K562 (cell line): ENCODE measurements at regions not wholly inside any gene's neighbourhood (a gene's known extent, or its start where the extent isn't known, plus 50 kb on each side); places are given as distances from the start of the nearest gene placed in this dataset.

ENCODE experiments used
- ATAC-seq: fragments of 200-7000 bp; cut with Tn5 transposase; 3 replicates; pipeline ENCODE4 v1.9.1; 2020; ENCODE audit warnings: moderate library complexity
- BruUV-seq: library from RNA; stranded (reverse); fragments of 400-500 nt; replicated peaks from 2 replicates; lab custom pipeline; 2021; lab: Mats Ljungman, UMichigan
- CTCF ChIA-PET: fragments of 300-600 bp; formaldehyde crosslinking; extraction: SDS; loops from one replicate; lab custom pipeline; 2021; ENCODE audit warnings: low intra/inter-chr PET ratio; lab: Yijun Ruan, JAX
- POLR2A ChIA-PET: fragments of 300-600, 350-650 bp; sonication (Branson Sonifier 250); formaldehyde crosslinking; extraction: SDS; loops from one replicate; lab custom pipeline; 2021; ENCODE audit warnings: antibody characterized with exemption, inconsistent platforms; lab: Yijun Ruan, JAX
- DNase-seq, 4 experiments: peaks; one replicate each; pipeline versions ENCODE4 v3.0.0 to v3.0.0-alpha.2; 2011 to 2018; ENCODE audit warnings: low spot score in 3 of 4, mixed read lengths in 3 of 4; ENCODE audit errors: extremely low read depth in 1 of 4
- FAIRE-seq: peaks from 2 replicates; lab custom pipeline; 2011; peaks lifted over from hg19 to GRCh38; lab: Jason Lieb, UNC
- H2AFZ ChIP-seq: 2 replicates; pipeline ENCODE4 v1.6.0; 2011; ENCODE audit warnings: low read depth, low read length, control low read depth, inconsistent platforms
- H3K27ac ChIP-seq: fragments of 200-600 bp; 3 replicates; pipeline ENCODE4 v1.8.0; 2011; ENCODE audit warnings: low read depth, mild to moderate bottlenecking, control low read depth, inconsistent platforms, low read length, moderate library complexity, mixed read lengths; ENCODE audit errors: extremely low read depth
- H3K27me3 ChIP-seq, 2 experiments: fragments of 300-600 bp in 1 of 2; 2 replicates in 1 of 2; 3 replicates in 1 of 2; pipeline versions ENCODE4 v1.6.0 to v1.8.0; 2011; ENCODE audit warnings: inconsistent platforms in 2 of 2, low read length in 2 of 2, mild to moderate bottlenecking in 1 of 2, mixed read lengths in 1 of 2, moderate library complexity in 1 of 2; ENCODE audit not compliant: control insufficient read depth in 2 of 2, insufficient read depth in 2 of 2
- H3K36me3 ChIP-seq: fragments of 300-600 bp; 3 replicates; pipeline ENCODE4 v1.8.0; 2011; ENCODE audit warnings: mild to moderate bottlenecking, low read length, inconsistent platforms; ENCODE audit not compliant: control insufficient read depth, insufficient read depth
- H3K4me1 ChIP-seq, 2 experiments: fragments of 200-600 bp in 1 of 2; replicated peaks in 1 of 2; 2 replicates in 1 of 2; 3 replicates in 1 of 2; pipeline versions ENCODE4 v1.5.1 to v1.8.0; 2011; ENCODE audit warnings: inconsistent platforms in 2 of 2, low read length in 2 of 2, mild to moderate bottlenecking in 1 of 2, mixed read lengths in 1 of 2, moderate library complexity in 1 of 2; ENCODE audit not compliant: control insufficient read depth in 2 of 2, insufficient read depth in 2 of 2
- H3K4me2 ChIP-seq: 2 replicates; pipeline ENCODE4 v1.6.1; 2011; ENCODE audit warnings: low read length, control low read depth, inconsistent platforms, mixed read lengths; ENCODE audit not compliant: insufficient read depth
- H3K4me3 ChIP-seq: fragments of 200-600 bp; sonication (generic), shearing (Covaris generic); 2 replicates; pipeline ENCODE4 v1.5.1; 2016; ENCODE audit warnings: control low read depth, inconsistent platforms
- H3K79me2 ChIP-seq: fragments of 200-600 bp; 3 replicates; pipeline ENCODE4 v1.8.0; 2011; ENCODE audit warnings: low read length, inconsistent platforms; ENCODE audit not compliant: control insufficient read depth, insufficient read depth
- H3K9ac ChIP-seq, 2 experiments: 2 replicates each; pipeline versions ENCODE4 v1.6.0 to v1.6.1; 2011; ENCODE audit warnings: low read depth in 2 of 2, low read length in 2 of 2, control low read depth in 1 of 2, inconsistent platforms in 1 of 2, mild to moderate bottlenecking in 1 of 2, mixed read lengths in 1 of 2; ENCODE audit not compliant: insufficient read depth in 1 of 2
- H3K9me1 ChIP-seq: one replicate; pipeline ENCODE4 v1.6.0; 2011; ENCODE audit warnings: inconsistent platforms, mild to moderate bottlenecking, low read length, moderate library complexity; ENCODE audit not compliant: control insufficient read depth, insufficient read depth
- H3K9me3 ChIP-seq: replicated peaks from 2 replicates; pipeline ENCODE4 v1.5.1; 2011; ENCODE audit warnings: low read depth, low read length, inconsistent platforms; ENCODE audit not compliant: control insufficient read depth, insufficient read depth
- H4K20me1 ChIP-seq: replicated peaks from 2 replicates; pipeline ENCODE4 v1.6.1; 2011; ENCODE audit warnings: low read length, inconsistent platforms, mixed read lengths; ENCODE audit not compliant: control insufficient read depth, insufficient read depth
- BRF1 ChIP-seq: IDR thresholded peaks from 3 replicates; pipeline ENCODE4 v1.6.1; 2011; ENCODE audit warnings: borderline replicate concordance, mild to moderate bottlenecking; ENCODE audit not compliant: insufficient read length; ENCODE audit errors: extremely low read depth
- CCNT2 ChIP-seq: IDR thresholded peaks from 2 replicates; pipeline ENCODE4 v1.6.1; 2011; ENCODE audit warnings: borderline replicate concordance, low read depth, mild to moderate bottlenecking, moderate library complexity, mixed read lengths, low read length; ENCODE audit not compliant: insufficient read length; ENCODE audit errors: extremely low read depth
- ELF2 ChIP-seq: fragments of 250-450 bp; sonication (Bioruptor Pico); IDR thresholded peaks from 2 replicates; pipeline ENCODE4 v1.5.0; 2021; ENCODE audit warnings: mild to moderate bottlenecking
- MCM7 ChIP-seq, 2 experiments: fragments of 450-650 bp; IDR thresholded peaks; 2 replicates each; pipeline ENCODE4 v1.6.1; 2016 to 2018
- NCOA1 ChIP-seq: fragments of 450-650 bp; IDR thresholded peaks from 2 replicates; pipeline ENCODE4 v1.6.1; 2016; ENCODE audit warnings: low read depth
- RUNX1 ChIP-seq: sonication (generic); IDR thresholded peaks from 2 replicates; pipeline ENCODE4 v1.6.1; 2016; ENCODE audit warnings: antibody characterized with exemption, low read depth
- SAFB ChIP-seq: fragments of 200-400 bp; formaldehyde crosslinking; IDR thresholded peaks from 2 replicates; pipeline ENCODE4 v1.6.1; 2017; ENCODE audit warnings: low read depth, low read length, borderline replicate concordance
- ZNF347 ChIP-seq: fragments of 450-650 bp; formaldehyde crosslinking; IDR thresholded peaks from 2 replicates; pipeline ENCODE4 v1.4.0; 2020; ENCODE audit warnings: low read depth, mild to moderate bottlenecking, moderate library complexity
- ZNF592 ChIP-seq: fragments of 450-650 bp; IDR thresholded peaks from 2 replicates; pipeline ENCODE4 v1.6.1; 2017; ENCODE audit warnings: antibody characterized with exemption, mild to moderate bottlenecking
- WGBS: fragments of 100-300 bp; shearing (Covaris generic); methylation state at CpG from one replicate; pipeline ENCODE4 v1.1.6; 2016; ENCODE audit warnings: low coverage, mixed read lengths; ENCODE audit not compliant: insufficient coverage; ENCODE audit errors: missing lambda C conversion rate; 5-methylcytosine and 5-hydroxymethylcytosine counted together
- in situ Hi-C: fragments of 300-500 bp; cut with MboI; formaldehyde crosslinking; loops from 4 replicates; pipeline ENCODE4 v1.15.0; 2018; ENCODE audit warnings: inconsistent platforms, mixed read lengths
- intact Hi-C: fragments of 100-400 bp; cut with micrococcal nuclease; formaldehyde crosslinking; loops from 2 replicates; pipeline ENCODE4 v1.14.2; 2022
- TF ChIP-seq, protein P1 (sequence below): fragments of 450-650 bp; IDR thresholded peaks from 2 replicates; pipeline ENCODE4 v1.6.1; 2016; ENCODE audit warnings: low read depth

- TF ChIP-seq, protein P1, sequence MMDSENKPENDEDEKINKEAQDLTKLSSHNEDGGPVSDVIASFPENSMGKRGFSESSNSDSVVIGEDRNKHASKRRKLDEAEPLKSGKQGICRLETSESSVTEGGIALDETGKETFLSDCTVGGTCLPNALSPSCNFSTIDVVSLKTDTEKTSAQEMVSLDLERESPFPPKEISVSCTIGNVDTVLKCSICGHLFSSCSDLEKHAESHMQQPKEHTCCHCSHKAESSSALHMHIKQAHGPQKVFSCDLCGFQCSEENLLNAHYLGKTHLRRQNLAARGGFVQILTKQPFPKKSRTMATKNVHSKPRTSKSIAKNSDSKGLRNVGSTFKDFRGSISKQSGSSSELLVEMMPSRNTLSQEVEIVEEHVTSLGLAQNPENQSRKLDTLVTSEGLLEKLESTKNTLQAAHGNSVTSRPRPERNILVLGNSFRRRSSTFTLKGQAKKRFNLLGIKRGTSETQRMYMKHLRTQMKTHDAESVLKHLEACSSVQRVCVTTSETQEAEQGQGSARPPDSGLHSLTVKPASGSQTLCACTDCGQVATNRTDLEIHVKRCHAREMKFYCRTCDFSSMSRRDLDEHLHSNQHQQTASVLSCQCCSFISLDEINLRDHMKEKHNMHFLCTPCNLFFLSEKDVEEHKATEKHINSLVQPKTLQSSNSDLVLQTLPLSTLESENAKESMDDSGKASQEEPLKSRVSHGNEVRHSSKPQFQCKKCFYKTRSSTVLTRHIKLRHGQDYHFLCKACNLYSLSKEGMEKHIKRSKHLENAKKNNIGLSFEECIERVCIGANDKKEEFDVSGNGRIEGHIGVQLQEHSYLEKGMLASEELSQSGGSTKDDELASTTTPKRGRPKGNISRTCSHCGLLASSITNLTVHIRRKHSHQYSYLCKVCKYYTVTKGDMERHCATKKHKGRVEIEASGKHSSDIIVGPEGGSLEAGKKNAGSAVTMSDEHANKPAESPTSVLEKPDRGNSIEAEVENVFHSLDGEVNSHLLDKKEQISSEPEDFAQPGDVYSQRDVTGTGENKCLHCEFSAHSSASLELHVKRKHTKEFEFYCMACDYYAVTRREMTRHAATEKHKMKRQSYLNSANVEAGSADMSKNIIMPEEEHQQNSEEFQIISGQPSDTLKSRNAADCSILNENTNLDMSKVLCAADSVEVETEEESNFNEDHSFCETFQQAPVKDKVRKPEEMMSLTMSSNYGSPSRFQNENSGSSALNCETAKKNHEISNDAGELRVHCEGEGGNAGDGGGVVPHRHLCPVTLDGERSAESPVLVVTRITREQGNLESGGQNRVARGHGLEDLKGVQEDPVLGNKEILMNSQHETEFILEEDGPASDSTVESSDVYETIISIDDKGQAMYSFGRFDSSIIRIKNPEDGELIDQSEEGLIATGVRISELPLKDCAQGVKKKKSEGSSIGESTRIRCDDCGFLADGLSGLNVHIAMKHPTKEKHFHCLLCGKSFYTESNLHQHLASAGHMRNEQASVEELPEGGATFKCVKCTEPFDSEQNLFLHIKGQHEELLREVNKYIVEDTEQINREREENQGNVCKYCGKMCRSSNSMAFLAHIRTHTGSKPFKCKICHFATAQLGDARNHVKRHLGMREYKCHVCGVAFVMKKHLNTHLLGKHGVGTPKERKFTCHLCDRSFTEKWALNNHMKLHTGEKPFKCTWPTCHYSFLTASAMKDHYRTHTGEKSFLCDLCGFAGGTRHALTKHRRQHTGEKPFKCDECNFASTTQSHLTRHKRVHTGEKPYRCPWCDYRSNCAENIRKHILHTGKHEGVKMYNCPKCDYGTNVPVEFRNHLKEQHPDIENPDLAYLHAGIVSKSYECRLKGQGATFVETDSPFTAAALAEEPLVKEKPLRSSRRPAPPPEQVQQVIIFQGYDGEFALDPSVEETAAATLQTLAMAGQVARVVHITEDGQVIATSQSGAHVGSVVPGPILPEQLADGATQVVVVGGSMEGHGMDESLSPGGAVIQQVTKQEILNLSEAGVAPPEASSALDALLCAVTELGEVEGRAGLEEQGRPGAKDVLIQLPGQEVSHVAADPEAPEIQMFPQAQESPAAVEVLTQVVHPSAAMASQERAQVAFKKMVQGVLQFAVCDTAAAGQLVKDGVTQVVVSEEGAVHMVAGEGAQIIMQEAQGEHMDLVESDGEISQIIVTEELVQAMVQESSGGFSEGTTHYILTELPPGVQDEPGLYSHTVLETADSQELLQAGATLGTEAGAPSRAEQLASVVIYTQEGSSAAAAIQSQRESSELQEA, result no peak
- TF ChIP-seq ZNF347 (CRISPR knock-in tag) (no peak), NCOA1 (no peak)
- TF ChIP-seq, all 486 proteins: peak for 0
These were observed 215.4 kb upstream of the CTNND2 start (continued) for GRCh38 chr5:12119657-12120056.

GRCh38 chr5:12114075-12114474 lies 209.8 kb upstream of the CTNND2 start:
- Histone ChIP-seq H3K4me2 (no peak overlapping the region), H2AFZ (no peak overlapping the region), H3K9me1 (no peaks in the 10 kb centered on the region), H3K79me2 (no peaks in the 10 kb centered on the region), H3K4me1 (no peaks in the 10 kb centered on the region), H3K27me3 (no peaks in the 10 kb centered on the region), H3K9ac (no peak overlapping the region), H3K27ac (no peak overlapping the region), H3K36me3 (no peaks in the 10 kb centered on the region), H3K9me3 (0 out of 2 replicates have a peak, but pooled peaks cover 3% of the 10 kb centered on the region), H3K4me3 (no peak overlapping the region), H4K20me1 (no peaks in the 10 kb centered on the region)
- CTCF ChIA-PET, result no interaction called here
- FAIRE-seq (no peak), ATAC-seq (no peak), DNase-seq (no peak)
- no TSS peak for BruUV-seq
- 4% methylated on average over 1 of the region's 1 CpG for WGBS
- intact Hi-C loops (no loop called here), in situ Hi-C loops (no loop called here)
- POLR2A ChIA-PET, result no interaction called here
- TF ChIP-seq MCM7 (IDR thresholded peaks at IDR 0.05) (no peak), RUNX1 (no peak), CCNT2 (no peak), ZNF592 (no peak), BRF1 (no peak), ELF2 (CRISPR knock-in tag) (no peak), SAFB (no peak)
